Cardiac muscle cell (in vitro differentiated cells and primary cell): ENCODE measurements at regions not wholly inside any gene's neighbourhood (a gene's known extent, or its start where the extent isn't known, plus 50 kb on each side); places are given as distances from the start of the nearest gene placed in this dataset.

Source experiments
- DNase-seq, 2 donors: peaks; one replicate each; pipeline versions ENCODE4 v3.0.0 to v3.0.0-alpha.2; 2010 to 2017; ENCODE audit warnings: low read depth in 1 of 2, low spot score in 1 of 2
- H3K27ac ChIP-seq: fragments of 200-600 bp; sonication (generic); 2 replicates; pipeline ENCODE4 v1.5.1; 2016
- H3K27me3 ChIP-seq: fragments of 200-600 bp; sonication (generic); 2 replicates; pipeline ENCODE4 v1.6.0; 2016; ENCODE audit warnings: control low read depth
- H3K36me3 ChIP-seq: fragments of 200-600 bp; sonication (generic); 2 replicates; pipeline ENCODE4 v1.5.1; 2016; ENCODE audit warnings: control low read depth
- H3K4me1 ChIP-seq: fragments of 200-600 bp; sonication (generic); 2 replicates; pipeline ENCODE4 v1.8.1; 2017; ENCODE audit warnings: low read depth, mild to moderate bottlenecking, mixed run types
- H3K4me3 ChIP-seq: fragments of 200-600 bp; sonication (generic); 2 replicates; pipeline ENCODE4 v1.5.1; 2016; ENCODE audit warnings: mild to moderate bottlenecking
- H3K9me3 ChIP-seq: fragments of 200-600 bp; sonication (generic); 2 replicates; pipeline ENCODE4 v1.5.1; 2017; ENCODE audit warnings: low read depth, mild to moderate bottlenecking, control low read depth
- CTCF ChIP-seq: IDR thresholded peaks from 2 replicates; pipeline ENCODE4 v1.5.1; 2012; ENCODE audit warnings: low read depth, mild to moderate bottlenecking, low read length

- Histone ChIP-seq H3K27me3 (no peaks in the 10 kb centered on the region), H3K9me3 (no peaks in the 10 kb centered on the region), H3K27ac (no peak overlapping the region), H3K36me3 (no peaks in the 10 kb centered on the region), H3K4me3 (no peak overlapping the region), H3K4me1 (no peaks in the 10 kb centered on the region)
- no peak for TF ChIP-seq CTCF
- DNase-seq, result no peak
Measured at GRCh38 chr4:24637173-24637572, 52.8 kb upstream of the DHX15 start.

- Histone ChIP-seq H3K4me1 (peaks cover 3% of the 10 kb centered on the region), H3K36me3 (no peaks in the 10 kb centered on the region), H3K4me3 (no peak overlapping the region), H3K9me3 (no peaks in the 10 kb centered on the region), H3K27ac (no peak overlapping the region), H3K27me3 (no peaks in the 10 kb centered on the region)
- no peak for TF ChIP-seq CTCF
- no peak for DNase-seq
Measured at GRCh38 chr4:24638396-24638875, 54.1 kb upstream of the DHX15 start.

GRCh38 chr4:24639714-24640113 lies 55.4 kb upstream of the DHX15 start:
- Histone ChIP-seq H3K27ac (no peak overlapping the region), H3K36me3 (no peaks in the 10 kb centered on the region), H3K4me3 (no peak overlapping the region), H3K4me1 (peaks cover 3% of the 10 kb centered on the region), H3K27me3 (no peaks in the 10 kb centered on the region), H3K9me3 (no peaks in the 10 kb centered on the region)
- no peak for TF ChIP-seq CTCF
- no peak for DNase-seq

- Histone ChIP-seq H3K9me3 (no peaks in the 10 kb centered on the region), H3K36me3 (no peaks in the 10 kb centered on the region), H3K4me3 (no peak overlapping the region), H3K4me1 (peaks cover 3% of the 10 kb centered on the region), H3K27me3 (no peaks in the 10 kb centered on the region), H3K27ac (no peak overlapping the region)
- DNase-seq, result no peak
- TF ChIP-seq CTCF, result no peak
Measured at GRCh38 chr4:24640366-24640765, 56.0 kb upstream of the DHX15 start.

- no peak for TF ChIP-seq CTCF
- no peak overlapping the region for H3K27ac ChIP-seq
- H3K4me1 ChIP-seq, result peaks cover 9% of the 10 kb centered on the region
- H3K36me3 ChIP-seq, result no peaks in the 10 kb centered on the region
- H3K4me3 ChIP-seq, result no peak overlapping the region
- H3K9me3 ChIP-seq, result no peaks in the 10 kb centered on the region
- DNase-seq, result peak in 1 of 2 donors; percentile 87
- no peaks in the 10 kb centered on the region for H3K27me3 ChIP-seq
Measured at GRCh38 chr4:24642981-24643547, 58.7 kb upstream of the DHX15 start.
